Daoy (cell line): ENCODE measurements at regions not wholly inside any gene's neighbourhood (a gene's known extent, or its start where the extent isn't known, plus 50 kb on each side); places are given as distances from the start of the nearest gene placed in this dataset.
A peak's percentile ranks its signal among the peaks of the same experiment; 100 is the strongest.
"Not testable (repeated sequence)": the region's sequence is repeated elsewhere in the genome, so short reads cannot be mapped to it uniquely, and the experiment has no call there.

Source experiments
- DNase-seq: peaks from one replicate; pipeline ENCODE4 v3.0.0-alpha.2; 2015; ENCODE audit warnings: low read depth

GRCh38 chr10:121690152-121690848, 92.1 kb upstream of the FGFR2 start:
- no peak for DNase-seq

GRCh38 chr10:121687095-121687813, 89.0 kb upstream of the FGFR2 start:
- DNase-seq: no peak

- no peak for DNase-seq
These were observed 86.0 kb upstream of the FGFR2 start for GRCh38 chr10:121684276-121684675.

GRCh38 chr10:121683816-121684215, 85.6 kb upstream of the FGFR2 start:
- DNase-seq: no peak

- no peak for DNase-seq
These were observed 85.1 kb upstream of the FGFR2 start for GRCh38 chr10:121683366-121683765.

GRCh38 chr10:121681997-121682687, 83.9 kb upstream of the FGFR2 start:
- no peak for DNase-seq

- no peak for DNase-seq
These were observed 82.8 kb upstream of the FGFR2 start for GRCh38 chr10:121680879-121681655.

GRCh38 chr10:121679916-121680315, 81.7 kb upstream of the FGFR2 start:
- DNase-seq: no peak

- DNase-seq: no peak
These were observed 80.5 kb upstream of the FGFR2 start for GRCh38 chr10:121678631-121679174.

GRCh38 chr10:121677880-121678279, 79.6 kb upstream of the FGFR2 start:
- no peak for DNase-seq

GRCh38 chr10:121675344-121675743, 77.1 kb upstream of the FGFR2 start:
- DNase-seq: no peak

- no peak for DNase-seq
These were observed 76.6 kb upstream of the FGFR2 start for GRCh38 chr10:121674885-121675284.

GRCh38 chr10:121672733-121673132, 74.5 kb upstream of the FGFR2 start:
- DNase-seq: no peak

GRCh38 chr10:121669840-121670239, 71.6 kb upstream of the FGFR2 start:
- DNase-seq: not testable (repeated sequence)

- DNase-seq: no peak
These were observed 70.8 kb upstream of the FGFR2 start for GRCh38 chr10:121669028-121669374.

- DNase-seq: peak; percentile 43
These were observed 70.2 kb upstream of the FGFR2 start for GRCh38 chr10:121668314-121669027.

GRCh38 chr10:121667948-121668313, 69.7 kb upstream of the FGFR2 start:
- no peak for DNase-seq

GRCh38 chr10:121665809-121666208, 67.6 kb upstream of the FGFR2 start:
- DNase-seq: no peak

- no peak for DNase-seq
These were observed 66.4 kb upstream of the FGFR2 start for GRCh38 chr10:121664671-121665070.

GRCh38 chr10:121662945-121663917, 65.0 kb upstream of the FGFR2 start:
- DNase-seq: peak; percentile 40
